ENCODE measurements at regions not wholly inside any gene's neighbourhood (a gene's known extent, or its start where the extent isn't known, plus 50 kb on each side); places are given as distances from the start of the nearest gene placed in this dataset.
"Not testable (repeated sequence)": the region's sequence is repeated elsewhere in the genome, so short reads cannot be mapped to it uniquely, and the experiment has no call there.

DNA sequence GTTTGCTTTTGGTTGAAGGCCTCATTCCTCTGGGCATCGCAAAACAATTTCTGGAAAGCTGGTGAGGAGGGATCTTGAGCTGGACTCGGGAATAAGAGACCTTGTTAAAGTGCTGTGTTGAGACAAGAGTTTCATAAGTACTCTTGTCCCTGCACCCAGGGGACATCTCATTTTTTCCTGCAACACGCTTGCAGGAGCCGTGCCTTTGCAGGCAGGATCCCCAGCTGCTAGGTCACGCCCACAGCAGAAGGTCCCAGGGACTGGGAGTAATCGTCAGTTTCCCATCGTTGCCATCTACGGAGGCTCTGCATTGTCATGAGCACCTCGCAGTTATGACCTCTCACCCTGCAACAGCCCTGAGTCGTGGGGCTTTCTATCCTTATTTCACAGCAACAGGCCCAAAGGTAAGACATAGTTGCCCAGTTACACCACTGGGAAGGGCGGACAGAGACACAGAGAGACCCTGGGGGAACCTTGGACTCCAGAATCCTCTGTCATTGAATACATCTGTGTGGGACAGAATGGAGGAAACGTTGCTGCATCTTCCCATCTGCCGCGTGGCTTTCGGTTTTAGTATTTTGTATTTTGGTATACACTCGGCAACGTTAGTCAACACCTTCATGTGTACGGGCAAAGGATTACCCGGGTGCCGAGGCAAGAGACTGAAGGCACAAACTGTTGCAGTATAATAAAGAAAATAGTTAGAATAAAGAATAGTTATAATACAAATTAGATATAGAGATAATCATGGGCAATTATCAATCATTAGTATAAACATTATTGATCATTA is 60.4 kb upstream of the DMRTB1 start:
- in situ Hi-C loops (cut with HindIII; ENCODE audit: low sequenced_read_pairs), result no loop called here

- in situ Hi-C loops (cut with HindIII; ENCODE audit: low sequenced_read_pairs), result not testable (repeated sequence)
These were observed 59.6 kb upstream of the DMRTB1 start for GRCh38 chr1:53399370-53400133.

DNA sequence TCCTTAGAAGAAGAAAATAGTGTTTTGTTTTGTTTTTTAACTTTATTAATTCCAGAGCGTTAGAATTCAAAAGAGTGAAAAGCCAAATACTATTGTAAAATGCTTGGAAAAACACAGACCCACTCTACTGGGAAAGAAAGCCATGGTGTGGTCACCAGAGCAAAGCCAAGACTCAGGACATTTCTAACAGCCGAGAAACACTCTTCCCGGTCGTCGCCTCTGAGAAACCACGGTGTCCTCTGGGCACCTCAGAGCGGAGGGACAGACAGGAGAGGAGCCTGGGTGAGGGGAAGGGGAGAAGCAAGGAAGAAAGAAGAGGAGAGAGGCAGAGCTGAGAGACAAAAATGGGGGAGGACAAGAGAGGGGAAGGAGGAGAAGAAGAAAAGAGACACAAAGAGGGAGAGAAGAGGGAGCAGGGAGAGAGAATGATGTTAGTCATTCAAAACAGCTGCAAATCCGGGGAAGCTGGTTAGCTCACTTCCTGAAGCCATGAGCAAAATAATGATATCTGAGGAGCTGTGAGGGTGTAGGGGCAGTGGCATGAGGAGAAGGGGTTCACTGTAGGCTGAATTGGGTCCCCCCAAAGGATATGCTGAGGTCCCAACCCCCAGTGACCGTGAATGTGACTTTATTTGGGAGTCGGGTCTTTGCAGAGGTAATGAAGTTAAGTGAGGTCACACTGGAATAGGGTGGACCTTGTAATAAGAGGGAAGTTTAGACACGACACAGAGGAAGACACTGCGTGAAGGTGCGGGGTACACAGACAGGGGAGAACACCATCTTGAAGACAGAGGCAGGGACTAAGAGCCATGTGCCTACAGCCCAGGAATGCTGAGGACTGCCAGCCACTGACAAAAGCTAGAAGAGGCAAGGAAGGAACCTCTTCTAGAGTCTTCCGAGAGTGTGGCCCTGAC is 58.2 kb upstream of the DMRTB1 start:
- in situ Hi-C loops (cut with HindIII; ENCODE audit: low sequenced_read_pairs), result no loop called here

DNA sequence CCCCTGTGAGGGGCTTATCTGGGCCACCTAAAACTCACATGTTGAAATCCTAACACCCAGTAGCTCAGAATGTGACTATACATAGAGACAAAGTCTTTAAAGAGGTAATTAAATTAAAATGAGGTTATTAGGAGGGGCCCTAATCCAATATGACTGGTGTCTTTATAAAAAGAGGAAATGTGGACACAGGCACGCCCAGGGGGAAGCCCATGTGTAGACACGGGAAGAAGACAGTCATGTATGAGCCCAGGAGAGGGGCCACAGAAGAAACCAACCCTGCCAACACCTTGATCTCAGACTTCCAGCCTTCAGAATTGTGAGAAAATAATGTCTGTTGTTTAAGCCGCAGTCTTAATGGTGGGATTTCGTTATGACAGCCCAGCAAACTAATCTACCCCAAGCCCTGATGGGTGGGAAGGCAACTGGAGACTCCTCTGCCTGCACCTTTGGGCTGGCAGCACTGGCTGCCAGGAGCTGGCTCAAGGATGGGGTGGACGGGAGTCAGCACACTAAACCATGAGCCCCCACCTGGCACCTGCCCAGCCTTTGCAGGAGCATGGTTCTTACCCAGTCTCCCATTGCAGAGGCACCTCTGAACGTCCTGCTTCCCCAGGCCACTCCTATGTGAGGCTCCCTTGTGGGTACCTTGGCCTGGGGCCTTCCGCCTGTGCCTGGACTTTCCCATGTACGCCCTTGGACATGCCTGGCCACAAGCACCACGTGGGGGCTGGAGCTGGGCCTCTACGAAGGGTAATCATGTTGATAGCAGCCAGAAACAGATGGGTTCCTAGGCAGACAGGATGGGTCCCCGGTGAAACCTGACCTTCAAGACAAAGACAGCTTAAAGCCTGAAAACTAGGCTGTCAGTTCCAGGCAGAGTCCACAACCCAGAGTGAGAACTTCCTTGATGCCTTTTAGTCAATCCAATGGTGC is 57.1 kb upstream of the DMRTB1 start:
- in situ Hi-C loops (cut with HindIII; ENCODE audit: low sequenced_read_pairs), result no loop called here

- in situ Hi-C loops (cut with HindIII; ENCODE audit: low sequenced_read_pairs), result no loop called here
These were observed 56.1 kb upstream of the DMRTB1 start for GRCh38 chr1:53402891-53403655.

GRCh38 chr1:53405737-53406136 is 53.5 kb upstream of the DMRTB1 start:
- in situ Hi-C loops (cut with HindIII; ENCODE audit: low sequenced_read_pairs), result no loop called here

DNA sequence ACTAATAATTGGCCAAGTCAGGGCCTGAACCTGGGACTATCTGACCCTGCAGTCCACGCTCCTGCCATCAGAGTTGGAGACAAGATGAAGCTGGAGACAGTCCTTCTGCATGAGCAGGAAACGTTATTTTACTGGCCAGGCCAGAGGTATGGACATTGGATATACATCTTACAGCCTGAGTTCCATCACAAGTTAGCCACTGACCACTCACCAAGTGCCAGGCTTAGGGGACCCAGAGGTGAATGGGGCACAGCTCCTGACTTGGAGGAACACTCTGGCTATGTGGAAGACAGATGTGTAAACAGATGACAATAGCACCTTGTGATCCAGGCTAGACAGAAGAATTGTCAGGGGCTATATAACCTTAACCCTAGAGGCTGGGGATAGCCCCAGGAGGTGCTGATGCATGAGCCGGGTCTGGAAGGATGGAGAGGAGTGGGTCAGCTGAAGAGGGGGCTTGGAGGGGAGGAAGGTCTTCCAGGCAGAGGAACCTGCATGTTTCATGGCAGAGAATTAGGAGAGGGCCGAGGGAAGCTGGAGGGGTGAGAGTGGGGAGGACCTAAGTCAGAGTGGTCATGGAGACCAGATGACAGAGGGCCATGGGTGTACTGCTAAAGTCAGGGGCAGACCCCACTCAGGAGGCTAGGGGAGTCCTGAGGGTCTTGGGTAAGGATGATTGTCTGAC is 52.5 kb upstream of the DMRTB1 start:
- in situ Hi-C loops (cut with HindIII; ENCODE audit: low sequenced_read_pairs), result no loop called here

- in situ Hi-C loops (cut with HindIII; ENCODE audit: low sequenced_read_pairs), result no loop called here
These were observed 51.0 kb upstream of the DMRTB1 start for GRCh38 chr1:53408013-53408754.

GRCh38 chr1:53408755-53409129 is 50.5 kb upstream of the DMRTB1 start:
- in situ Hi-C loops (cut with HindIII; ENCODE audit: low sequenced_read_pairs), result no loop called here

- in situ Hi-C loops (cut with HindIII; ENCODE audit: low sequenced_read_pairs), result no loop called here
These were observed 50.0 kb upstream of the DMRTB1 start for GRCh38 chr1:53409233-53409632.

All from endothelial cell of hepatic sinusoid (primary cell).